SH-SY5Y (cell line): ENCODE measurements at regions not wholly inside any gene's neighbourhood (a gene's known extent, or its start where the extent isn't known, plus 50 kb on each side); places are given as distances from the start of the nearest gene placed in this dataset.

Source experiments
- GATA2 ChIP-seq: IDR thresholded peaks from 2 replicates; pipeline ENCODE4 v1.6.1; 2011; ENCODE audit warnings: mild to moderate bottlenecking, low read depth, low read length
- GATA3 ChIP-seq: IDR thresholded peaks from 2 replicates; pipeline ENCODE4 v1.6.1; 2011; ENCODE audit warnings: low read depth, mild to moderate bottlenecking, low read length, moderate library complexity

- TF ChIP-seq GATA2 (no peak), GATA3 (no peak)
Observed at GRCh38 chr10:33838731-33839130, 504.3 kb upstream of the NRP1 start.

GRCh38 chr10:33837736-33838135 is 503.3 kb upstream of the NRP1 start:
- no peak for TF ChIP-seq GATA2
- TF ChIP-seq GATA3, result no peak

GRCh38 chr10:33835556-33835955 is 501.1 kb upstream of the NRP1 start:
- no peak for TF ChIP-seq GATA3
- no peak for TF ChIP-seq GATA2

- no peak for TF ChIP-seq GATA2
Observed at GRCh38 chr10:33833566-33833965, 499.1 kb upstream of the NRP1 start.

- TF ChIP-seq GATA2 (no peak), GATA3 (no peak)
Observed at GRCh38 chr10:33832124-33832787, 497.8 kb upstream of the NRP1 start.

- TF ChIP-seq GATA3, result no peak
- no peak for TF ChIP-seq GATA2
Observed at GRCh38 chr10:33831591-33831990, 497.1 kb upstream of the NRP1 start.

- TF ChIP-seq GATA3, result no peak
- TF ChIP-seq GATA2, result no peak
Observed at GRCh38 chr10:33828592-33828991, 494.1 kb upstream of the NRP1 start.

GRCh38 chr10:33826186-33826585 is 491.7 kb upstream of the NRP1 start:
- TF ChIP-seq GATA2 (no peak), GATA3 (no peak)

GRCh38 chr10:33822774-33823173 is 488.3 kb upstream of the NRP1 start:
- TF ChIP-seq GATA3 (no peak), GATA2 (no peak)

GRCh38 chr10:33820531-33820930 is 486.1 kb upstream of the NRP1 start:
- TF ChIP-seq GATA2, result no peak
- no peak for TF ChIP-seq GATA3

- TF ChIP-seq GATA3, result no peak
- TF ChIP-seq GATA2, result no peak
Observed at GRCh38 chr10:33819206-33819605, 484.7 kb upstream of the NRP1 start.

GRCh38 chr10:33818343-33818742 is 483.9 kb upstream of the NRP1 start:
- TF ChIP-seq GATA3, result no peak
- no peak for TF ChIP-seq GATA2

GRCh38 chr10:33817605-33818004 is 483.1 kb upstream of the NRP1 start:
- TF ChIP-seq GATA2 (no peak), GATA3 (no peak)

- TF ChIP-seq GATA2, result no peak
- no peak for TF ChIP-seq GATA3
Observed at GRCh38 chr10:33815776-33816175, 481.3 kb upstream of the NRP1 start.

- TF ChIP-seq GATA2, result no peak
- no peak for TF ChIP-seq GATA3
Observed at GRCh38 chr10:33813871-33814270, 479.4 kb upstream of the NRP1 start.

GRCh38 chr10:33813415-33813814 is 478.9 kb upstream of the NRP1 start:
- TF ChIP-seq GATA2 (no peak), GATA3 (no peak)
